BJ (cell line): ENCODE measurements at regions not wholly inside any gene's neighbourhood (a gene's known extent, or its start where the extent isn't known, plus 50 kb on each side); places are given as distances from the start of the nearest gene placed in this dataset.
"Not testable (repeated sequence)": the region's sequence is repeated elsewhere in the genome, so short reads cannot be mapped to it uniquely, and the experiment has no call there.

Experiments used
- CTCF ChIA-PET: fragments of 350-600 bp; formaldehyde crosslinking; extraction: SDS; loops from one replicate; lab custom pipeline; 2021; ENCODE audit warnings: antibody characterized with exemption, inconsistent platforms; lab: Yijun Ruan, JAX
- POLR2A ChIA-PET: fragments of 300-600 bp; sonication (Branson Sonifier 250); formaldehyde crosslinking; extraction: SDS; loops from one replicate; lab custom pipeline; 2021; ENCODE audit warnings: antibody characterized with exemption; lab: Charles Lee
- DNase-seq: peaks from one replicate; pipeline ENCODE4 v3.0.0-alpha.2; 2011; ENCODE audit warnings: low read depth
- H3K27me3 ChIP-seq: 2 replicates; pipeline ENCODE4 v1.6.0; 2011; ENCODE audit warnings: low read length; ENCODE audit not compliant: control insufficient read depth, insufficient read depth
- H3K36me3 ChIP-seq: 2 replicates; pipeline ENCODE4 v1.5.1; 2011; ENCODE audit warnings: low read length; ENCODE audit not compliant: control insufficient read depth, insufficient read depth
- H3K4me3 ChIP-seq: 2 replicates; pipeline ENCODE4 v1.5.1; 2011; ENCODE audit warnings: low read depth, mild to moderate bottlenecking, control low read depth, low read length
- TF ChIP-seq, protein P1 (sequence below): IDR thresholded peaks from 2 replicates; pipeline ENCODE4 v1.5.1; 2011; ENCODE audit warnings: low read depth, mild to moderate bottlenecking, control low read depth, inconsistent platforms, low read length, moderate library complexity; ENCODE audit not compliant: insufficient read depth

DNA sequence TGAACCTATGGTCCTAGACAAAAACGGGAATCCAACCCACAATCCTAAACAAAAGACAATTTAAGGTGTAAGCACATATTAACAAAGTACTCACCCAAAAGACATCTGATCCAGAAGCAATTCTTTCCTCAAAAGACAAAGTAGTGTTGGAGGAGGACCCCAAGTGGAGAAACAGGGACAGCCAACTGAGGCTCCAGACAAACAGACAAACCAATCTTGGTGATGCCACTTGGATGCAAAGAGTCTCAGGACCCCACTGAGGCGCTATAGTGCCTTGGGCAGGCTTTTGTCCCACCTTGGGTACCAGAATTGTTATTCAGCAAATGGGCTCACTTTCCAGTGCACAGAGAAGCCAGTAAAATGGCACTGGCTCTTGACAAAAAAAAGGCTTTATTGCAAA is 613.8 kb downstream of the DIPK2A start:
- ChIA-PET POLR2A (no interaction called here), CTCF (no interaction called here)
- Histone ChIP-seq H3K36me3 (no peaks in the 10 kb centered on the region), H3K4me3 (no peak overlapping the region), H3K27me3 (no peaks in the 10 kb centered on the region)
- TF ChIP-seq, protein P1, sequence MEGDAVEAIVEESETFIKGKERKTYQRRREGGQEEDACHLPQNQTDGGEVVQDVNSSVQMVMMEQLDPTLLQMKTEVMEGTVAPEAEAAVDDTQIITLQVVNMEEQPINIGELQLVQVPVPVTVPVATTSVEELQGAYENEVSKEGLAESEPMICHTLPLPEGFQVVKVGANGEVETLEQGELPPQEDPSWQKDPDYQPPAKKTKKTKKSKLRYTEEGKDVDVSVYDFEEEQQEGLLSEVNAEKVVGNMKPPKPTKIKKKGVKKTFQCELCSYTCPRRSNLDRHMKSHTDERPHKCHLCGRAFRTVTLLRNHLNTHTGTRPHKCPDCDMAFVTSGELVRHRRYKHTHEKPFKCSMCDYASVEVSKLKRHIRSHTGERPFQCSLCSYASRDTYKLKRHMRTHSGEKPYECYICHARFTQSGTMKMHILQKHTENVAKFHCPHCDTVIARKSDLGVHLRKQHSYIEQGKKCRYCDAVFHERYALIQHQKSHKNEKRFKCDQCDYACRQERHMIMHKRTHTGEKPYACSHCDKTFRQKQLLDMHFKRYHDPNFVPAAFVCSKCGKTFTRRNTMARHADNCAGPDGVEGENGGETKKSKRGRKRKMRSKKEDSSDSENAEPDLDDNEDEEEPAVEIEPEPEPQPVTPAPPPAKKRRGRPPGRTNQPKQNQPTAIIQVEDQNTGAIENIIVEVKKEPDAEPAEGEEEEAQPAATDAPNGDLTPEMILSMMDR, result no peak
- DNase-seq, result no peak

DNA sequence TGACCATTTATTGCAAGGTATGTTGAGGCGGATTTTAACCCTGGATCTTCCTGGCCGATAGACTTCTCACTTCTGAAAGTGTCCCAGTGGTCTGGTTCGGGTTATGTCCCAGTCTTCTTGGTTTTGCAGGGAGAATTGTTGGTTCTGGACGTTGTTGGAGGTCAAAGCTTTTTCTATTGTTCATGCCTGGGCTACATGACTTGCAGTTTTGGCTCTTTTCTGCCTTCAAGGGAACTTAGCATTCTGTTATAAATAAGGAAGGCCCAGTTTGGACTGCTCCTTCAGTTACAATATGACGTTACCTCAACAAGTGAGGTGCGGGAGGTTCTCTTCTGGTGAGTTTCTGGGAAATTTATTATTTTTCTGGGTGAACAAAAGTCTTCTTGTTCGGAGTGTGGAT is 614.3 kb downstream of the DIPK2A start:
- H3K36me3 ChIP-seq, result no peaks in the 10 kb centered on the region
- POLR2A ChIA-PET, result no interaction called here

DNA sequence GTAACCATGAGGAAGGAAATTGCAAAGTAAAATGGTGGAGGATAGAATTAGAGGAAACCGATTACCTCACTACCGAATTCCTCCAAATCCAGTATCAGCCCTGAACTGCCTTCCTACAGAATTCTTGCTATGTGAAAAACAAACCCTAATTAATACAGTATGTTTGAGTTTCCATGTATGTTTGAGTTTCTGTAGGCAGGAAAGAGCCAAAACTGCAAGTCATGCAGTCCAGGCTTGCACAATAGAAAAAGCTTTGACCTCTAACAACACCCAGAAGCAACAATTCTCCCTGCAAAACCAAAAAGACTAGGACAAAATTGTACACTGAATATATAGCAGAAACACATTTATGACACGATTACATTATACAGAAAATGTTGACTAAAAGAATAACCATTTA is 614.8 kb downstream of the DIPK2A start:
- CTCF ChIA-PET, result no interaction called here
- Histone ChIP-seq H3K36me3 (no peaks in the 10 kb centered on the region), H3K27me3 (no peaks in the 10 kb centered on the region), H3K4me3 (no peak overlapping the region)
- TF ChIP-seq, protein P1, result no peak
- DNase-seq, result peak; percentile 29
- POLR2A ChIA-PET, result no interaction called here

More for the DNA sequence above, 614.3 kb downstream of the DIPK2A start:
- H3K27me3 ChIP-seq, result no peaks in the 10 kb centered on the region
- CTCF ChIA-PET, result no interaction called here
- TF ChIP-seq, protein P1, result no peak
- no peak overlapping the region for H3K4me3 ChIP-seq
- no peak for DNase-seq

DNA sequence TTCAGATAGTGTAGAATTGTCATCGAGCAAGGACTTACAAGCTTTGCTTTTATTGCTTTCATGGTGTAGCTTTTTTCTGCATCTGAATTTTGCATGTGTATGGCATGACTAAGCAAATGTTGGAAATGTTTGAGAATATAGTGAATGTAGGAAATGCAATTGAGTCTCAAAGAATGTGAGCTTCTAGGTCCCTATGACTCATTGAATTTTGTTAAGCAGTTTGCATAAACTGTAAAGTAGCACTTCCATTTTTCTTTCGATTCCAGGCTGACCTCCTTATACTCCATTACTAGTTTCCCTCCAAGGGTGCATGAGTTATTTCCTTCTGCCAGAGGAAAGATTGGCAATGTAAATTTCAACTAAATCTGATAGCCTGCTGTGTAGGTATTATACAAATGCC is 619.2 kb downstream of the DIPK2A start:
- ChIA-PET CTCF (no interaction called here), POLR2A (interaction anchor here (1.5 kb wide), 1 partner anchor 619 kb away, joined by 6 read pairs; the partner anchor contains the start of gene DIPK2A)
- H3K36me3 ChIP-seq, result no peaks in the 10 kb centered on the region
- DNase-seq, result peak; percentile 70
- no peak overlapping the region for H3K4me3 ChIP-seq
- H3K27me3 ChIP-seq, result no peaks in the 10 kb centered on the region
- TF ChIP-seq, protein P1, result no peak

DNA sequence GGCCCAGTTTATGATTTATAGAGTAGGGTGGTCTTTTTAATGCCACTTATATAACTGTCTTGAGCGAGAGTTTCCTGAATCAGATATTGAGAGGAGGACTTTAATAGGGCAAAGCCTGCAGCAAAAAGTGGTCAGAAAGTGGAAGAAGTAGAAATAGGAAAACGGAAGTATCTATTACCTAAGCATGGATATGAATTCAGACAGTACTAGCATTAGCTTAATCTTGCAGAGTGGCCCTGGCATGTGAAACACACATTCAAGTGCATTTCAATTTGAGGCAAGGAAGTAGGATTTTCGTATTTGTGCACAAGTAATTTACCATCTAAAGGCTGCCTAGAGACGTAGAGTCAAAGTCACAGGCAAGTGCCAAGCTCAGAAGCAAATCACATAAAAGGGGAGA is 622.3 kb downstream of the DIPK2A start:
- no peak for DNase-seq
- ChIA-PET CTCF (no interaction called here), POLR2A (no interaction called here)
- no peaks in the 10 kb centered on the region for H3K36me3 ChIP-seq
- H3K4me3 ChIP-seq, result no peak overlapping the region
- H3K27me3 ChIP-seq, result no peaks in the 10 kb centered on the region
- TF ChIP-seq, protein P1, result no peak

DNA sequence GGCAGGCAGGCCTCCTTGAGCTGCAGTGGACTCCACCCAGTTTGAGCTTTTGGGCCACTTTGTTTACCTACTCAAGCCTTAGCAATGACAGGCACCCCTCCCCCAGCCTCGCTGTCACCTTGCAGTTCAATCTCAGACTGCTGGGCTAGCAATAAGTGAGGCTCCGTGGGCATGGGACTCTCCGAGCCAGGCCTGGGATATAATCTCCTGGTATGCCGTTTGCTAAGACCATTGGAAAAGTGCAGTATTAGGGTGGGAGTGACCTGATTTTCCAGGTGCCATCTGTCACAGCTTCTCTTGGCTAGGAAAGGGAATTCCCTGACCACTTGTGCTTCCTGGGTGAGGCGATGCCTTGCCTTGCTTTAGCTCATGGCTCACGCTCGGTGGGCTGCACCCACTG is 648.6 kb downstream of the DIPK2A start:
- H3K36me3 ChIP-seq, DNase-seq, POLR2A ChIA-PET, H3K27me3 ChIP-seq, H3K4me3 ChIP-seq: not testable (repeated sequence)
- CTCF ChIA-PET, result interaction anchor here (1.1 kb wide), 1 partner anchor 17 kb away, joined by 3 read pairs; no protein-coding TSS in a partner anchor
